H9 (cell line): ENCODE measurements at regions not wholly inside any gene's neighbourhood (a gene's known extent, or its start where the extent isn't known, plus 50 kb on each side); places are given as distances from the start of the nearest gene placed in this dataset.

ENCODE experiments used
- DNase-seq: peaks from one replicate; pipeline ENCODE4 v3.0.0-alpha.2; 2017
- H2AFZ ChIP-seq: one replicate; pipeline ENCODE4 v1.6.1; 2013; ENCODE audit warnings: mild to moderate bottlenecking, low read length, control low read depth, moderate library complexity
- H2AK5ac ChIP-seq: 2 replicates; pipeline ENCODE4 v1.6.1; 2013; ENCODE audit warnings: low read length, control low read depth, mixed read lengths; ENCODE audit not compliant: insufficient read length
- H2BK120ac ChIP-seq: one replicate; pipeline ENCODE4 v1.6.1; 2013; ENCODE audit warnings: low read depth, mild to moderate bottlenecking, low read length, control low read depth, inconsistent platforms; ENCODE audit not compliant: poor library complexity, severe bottlenecking
- H2BK12ac ChIP-seq: 2 replicates; pipeline ENCODE4 v1.6.1; 2013; ENCODE audit warnings: low read length, control low read depth, mixed read lengths, low read depth; ENCODE audit not compliant: insufficient read length
- H2BK15ac ChIP-seq: 2 replicates; pipeline ENCODE4 v1.6.1; 2013; ENCODE audit warnings: low read depth, low read length, control low read depth
- H2BK20ac ChIP-seq: one replicate; pipeline ENCODE4 v1.6.1; 2013; ENCODE audit warnings: low read depth, mild to moderate bottlenecking, low read length, control low read depth, inconsistent platforms; ENCODE audit not compliant: poor library complexity, severe bottlenecking
- H2BK5ac ChIP-seq: 2 replicates; pipeline ENCODE4 v1.6.1; 2013; ENCODE audit warnings: low read length, control low read depth, mixed read lengths; ENCODE audit not compliant: insufficient read length
- H3K14ac ChIP-seq: 2 replicates; pipeline ENCODE4 v1.6.1; 2013; ENCODE audit warnings: low read length, control low read depth; ENCODE audit not compliant: insufficient read depth
- H3K18ac ChIP-seq: 2 replicates; pipeline ENCODE4 v1.6.1; 2013; ENCODE audit warnings: low read depth, mild to moderate bottlenecking, mixed read lengths, low read length, control low read depth; ENCODE audit not compliant: insufficient read length
- H3K23ac ChIP-seq: 2 replicates; pipeline ENCODE4 v1.6.1; 2013; ENCODE audit warnings: low read length, control low read depth, mixed read lengths, low read depth; ENCODE audit not compliant: insufficient read length
- H3K23me2 ChIP-seq: 2 replicates; pipeline ENCODE4 v1.6.1; 2013; ENCODE audit warnings: low read depth, mild to moderate bottlenecking, mixed read lengths, low read length, control low read depth; ENCODE audit not compliant: insufficient read length, poor library complexity, severe bottlenecking
- H3K27ac ChIP-seq: 2 replicates; pipeline ENCODE4 v1.5.1; 2013; ENCODE audit warnings: low read length, control low read depth, mixed read lengths, low read depth; ENCODE audit not compliant: insufficient read length
- H3K27me3 ChIP-seq: 2 replicates; pipeline ENCODE4 v1.6.1; 2013; ENCODE audit warnings: low read length, control low read depth, inconsistent platforms; ENCODE audit not compliant: insufficient read depth
- H3K4ac ChIP-seq: 2 replicates; pipeline ENCODE4 v1.6.1; 2013; ENCODE audit warnings: low read depth, mild to moderate bottlenecking, control low read depth, inconsistent platforms, low read length, moderate library complexity
- H3K4me1 ChIP-seq: 2 replicates; pipeline ENCODE4 v1.6.1; 2013; ENCODE audit warnings: low read length, control low read depth, inconsistent platforms; ENCODE audit not compliant: insufficient read depth
- H3K4me2 ChIP-seq: 2 replicates; pipeline ENCODE4 v1.6.1; 2013; ENCODE audit warnings: low read length, control low read depth, mixed read lengths; ENCODE audit not compliant: insufficient read length, insufficient read depth
- H3K56ac ChIP-seq: 2 replicates; pipeline ENCODE4 v1.6.1; 2013; ENCODE audit warnings: low read depth, mild to moderate bottlenecking, mixed read lengths, low read length, control low read depth; ENCODE audit not compliant: insufficient read length
- H3K79me1 ChIP-seq: 2 replicates; pipeline ENCODE4 v1.6.1; 2013; ENCODE audit warnings: low read depth, mild to moderate bottlenecking, moderate library complexity, low read length, control low read depth, inconsistent platforms; ENCODE audit not compliant: insufficient read depth, poor library complexity, severe bottlenecking
- H3K79me2 ChIP-seq: 2 replicates; pipeline ENCODE4 v1.6.1; 2013; ENCODE audit warnings: low read length, control low read depth, inconsistent platforms; ENCODE audit not compliant: insufficient read depth
- H3K9ac ChIP-seq: 2 replicates; pipeline ENCODE4 v1.6.1; 2013; ENCODE audit warnings: low read length, control low read depth, mixed read lengths; ENCODE audit not compliant: insufficient read length; ENCODE audit errors: extremely low read depth
- H3K9me3 ChIP-seq: one replicate; pipeline ENCODE4 v1.6.1; 2013; ENCODE audit warnings: low read depth, low read length, inconsistent platforms; ENCODE audit not compliant: control insufficient read depth
- H3T11ph ChIP-seq: one replicate; pipeline ENCODE4 v1.6.1; 2013; ENCODE audit warnings: mild to moderate bottlenecking, low read length, control low read depth, inconsistent platforms
- H4K20me1 ChIP-seq: one replicate; pipeline ENCODE4 v1.6.1; 2013; ENCODE audit not compliant: control insufficient read depth, insufficient read length, insufficient read depth
- H4K5ac ChIP-seq: 2 replicates; pipeline ENCODE4 v1.6.1; 2013; ENCODE audit warnings: low read depth, mild to moderate bottlenecking, mixed read lengths, low read length, control low read depth; ENCODE audit not compliant: insufficient read length
- H4K8ac ChIP-seq: replicated peaks from 2 replicates; pipeline ENCODE4 v1.6.1; 2013; ENCODE audit warnings: low read length, control low read depth, mixed read lengths, low read depth; ENCODE audit not compliant: insufficient read length
- H4K91ac ChIP-seq: 2 replicates; pipeline ENCODE4 v1.6.1; 2013; ENCODE audit warnings: low read depth, mild to moderate bottlenecking, moderate library complexity, mixed read lengths, low read length, control low read depth; ENCODE audit not compliant: insufficient read length
- H3K27ac Mint-ChIP-seq, 3 experiments: 2 replicates in 2 of 3; 3 replicates in 1 of 3; pipeline ENCODE4 v1.8.0; 2020 to 2021; ENCODE audit warnings: mixed read lengths in 3 of 3, mild to moderate bottlenecking in 1 of 3, moderate library complexity in 1 of 3
- H3K27me3 Mint-ChIP-seq: 2 replicates; pipeline ENCODE4 v1.8.0; 2021; ENCODE audit warnings: low read depth, mild to moderate bottlenecking, moderate library complexity, mixed read lengths
- H3K36me3 Mint-ChIP-seq, 3 experiments: 2 replicates in 2 of 3; 3 replicates in 1 of 3; pipeline ENCODE4 v1.8.0; 2020 to 2021; ENCODE audit warnings: low read depth in 3 of 3, mixed read lengths in 3 of 3; ENCODE audit not compliant: insufficient read depth in 1 of 3
- H3K4me1 Mint-ChIP-seq, 2 experiments: 2 replicates each; pipeline ENCODE4 v1.8.0; 2020; ENCODE audit warnings: mixed read lengths in 2 of 2
- H3K4me3 Mint-ChIP-seq, 2 experiments: 2 replicates in 1 of 2; 3 replicates in 1 of 2; pipeline ENCODE4 v1.8.0; 2020 to 2021; ENCODE audit warnings: mild to moderate bottlenecking in 2 of 2, mixed read lengths in 2 of 2, moderate library complexity in 1 of 2
- H3K9me3 Mint-ChIP-seq, 2 experiments: 2 replicates in 1 of 2; 3 replicates in 1 of 2; pipeline ENCODE4 v1.8.0; 2020; ENCODE audit warnings: mild to moderate bottlenecking in 2 of 2, mixed read lengths in 2 of 2, moderate library complexity in 1 of 2
- CTCF ChIP-seq: fragments of 200-600 bp; sonication (generic); conservative IDR thresholded peaks from 3 replicates; pipeline ENCODE4 v1.8.0; 2021; ENCODE audit warnings: antibody characterized with exemption, mild to moderate bottlenecking
- WGBS: extraction: QIAGEN DNeasy Blood & Tissue Kit; methylation state at CpG from one replicate; pipeline ENCODE4 v1.1.7; 2013; ENCODE audit warnings: missing lambda C conversion rate, low lambda C conversion rate, mixed read lengths; ENCODE audit not compliant: insufficient read length; ENCODE audit errors: extremely low coverage; 5-methylcytosine and 5-hydroxymethylcytosine counted together

GRCh38 chr7:110601710-110602109 is 489.2 kb upstream of the LRRN3 start:
- no peaks in the 10 kb centered on the region for H3K79me1 ChIP-seq
- Mint-ChIP-seq H3K4me3 (no peak overlapping the region), H3K9me3 (no peaks in the 10 kb centered on the region), H3K27me3 (no peaks in the 10 kb centered on the region), H3K27ac (peak overlapping the region in 2 of 3 experiments; percentile 0 to 78; a peak in 3 of 7 replicates), H3K4me1 (peaks cover 20 to 21% of the 10 kb centered on the region in 2 experiments), H3K36me3 (no peaks in the 10 kb centered on the region; a peak in 2 of 7 replicates)
- WGBS: no CpG with 5 or more reads among the region's 1 CpG
- H3K9me3 ChIP-seq: no peaks in the 10 kb centered on the region
- no peak overlapping the region for H3K23ac ChIP-seq
- H4K5ac ChIP-seq: no peak overlapping the region
- no peak for TF ChIP-seq CTCF
- no peak overlapping the region for H3T11ph ChIP-seq
- H2AFZ ChIP-seq: no peak overlapping the region
- DNase-seq: no peak
- peaks cover 2% of the 10 kb centered on the region; the same call in 1 of the 2 replicates for H3K4me1 ChIP-seq
- H4K91ac ChIP-seq: no peak overlapping the region
- no peak overlapping the region for H2BK20ac ChIP-seq
- H3K27me3 ChIP-seq: no peaks in the 10 kb centered on the region
- H2BK12ac ChIP-seq: no peak overlapping the region
- H3K79me2 ChIP-seq: no peaks in the 10 kb centered on the region
- H3K56ac ChIP-seq: no peak overlapping the region
- H4K20me1 ChIP-seq: no peaks in the 10 kb centered on the region
- no peak overlapping the region for H3K4ac ChIP-seq
- no peak overlapping the region for H3K27ac ChIP-seq
- no peaks in the 10 kb centered on the region for H3K23me2 ChIP-seq
- no peak overlapping the region for H3K14ac ChIP-seq
- H2BK5ac ChIP-seq: no peak overlapping the region
- H2BK15ac ChIP-seq: no peak overlapping the region
- no peak overlapping the region for H4K8ac ChIP-seq
- H3K18ac ChIP-seq: no peak overlapping the region
- no peak overlapping the region for H2AK5ac ChIP-seq
- H2BK120ac ChIP-seq: no peak overlapping the region
- no peak overlapping the region for H3K9ac ChIP-seq
- H3K4me2 ChIP-seq: no peak overlapping the region
